Lower leg skin (tissue), 3 donors: ENCODE measurements at regions not wholly inside any gene's neighbourhood (a gene's known extent, or its start where the extent isn't known, plus 50 kb on each side); places are given as distances from the start of the nearest gene placed in this dataset.

Experiments used
- POLR2A ChIP-seq, 2 donors: fragments of 450-650 bp; IDR thresholded peaks; one replicate each; pipeline ENCODE4 v1.6.1; 2016 to 2017; ENCODE audit warnings: antibody characterized with exemption in 2 of 2, mild to moderate bottlenecking in 1 of 2, moderate library complexity in 1 of 2
- TF ChIP-seq, protein P1 (sequence below), 3 donors: fragments of 450-650 bp; IDR thresholded peaks; one replicate each; pipeline ENCODE4 v1.5.1; 2016; ENCODE audit warnings: antibody characterized with exemption in 3 of 3, mild to moderate bottlenecking in 3 of 3, moderate library complexity in 2 of 3

DNA sequence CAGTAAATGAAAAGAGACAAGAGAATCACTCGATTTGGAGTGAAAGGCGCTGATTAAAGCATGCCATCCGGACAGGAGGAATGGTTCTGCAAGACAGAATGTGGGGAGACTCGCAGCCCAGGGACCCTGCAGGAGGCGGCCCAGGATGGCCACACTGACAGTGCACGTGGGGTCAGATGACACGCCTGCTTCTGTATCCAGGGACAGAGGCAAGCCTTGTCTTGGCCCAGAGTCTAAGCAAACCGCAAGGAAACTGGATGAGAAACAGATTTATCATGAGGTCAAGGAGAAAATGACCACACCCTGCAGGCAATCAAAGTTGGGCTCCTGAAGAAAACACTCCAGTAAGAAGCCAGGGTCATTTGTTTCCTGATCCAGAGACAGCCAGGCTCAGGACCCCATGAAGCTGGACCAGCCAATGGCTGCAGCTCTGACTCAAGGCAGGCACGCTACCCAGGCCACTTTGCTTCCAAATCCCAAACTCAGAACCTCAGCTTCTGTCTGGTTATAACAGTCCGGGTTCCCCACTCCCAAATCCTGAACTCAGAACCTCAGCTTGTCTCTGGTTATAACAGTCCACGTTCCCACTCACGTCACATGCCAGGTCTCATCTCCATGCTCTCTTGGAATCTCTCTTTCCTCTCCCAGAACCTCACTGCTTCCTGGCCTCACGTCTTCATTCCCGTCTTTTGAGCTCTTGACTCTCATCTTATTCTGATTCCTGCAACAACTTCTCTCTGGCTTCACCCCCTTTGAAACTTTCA, 144.9 kb upstream of the THBS2 start:
- TF ChIP-seq, protein P1, sequence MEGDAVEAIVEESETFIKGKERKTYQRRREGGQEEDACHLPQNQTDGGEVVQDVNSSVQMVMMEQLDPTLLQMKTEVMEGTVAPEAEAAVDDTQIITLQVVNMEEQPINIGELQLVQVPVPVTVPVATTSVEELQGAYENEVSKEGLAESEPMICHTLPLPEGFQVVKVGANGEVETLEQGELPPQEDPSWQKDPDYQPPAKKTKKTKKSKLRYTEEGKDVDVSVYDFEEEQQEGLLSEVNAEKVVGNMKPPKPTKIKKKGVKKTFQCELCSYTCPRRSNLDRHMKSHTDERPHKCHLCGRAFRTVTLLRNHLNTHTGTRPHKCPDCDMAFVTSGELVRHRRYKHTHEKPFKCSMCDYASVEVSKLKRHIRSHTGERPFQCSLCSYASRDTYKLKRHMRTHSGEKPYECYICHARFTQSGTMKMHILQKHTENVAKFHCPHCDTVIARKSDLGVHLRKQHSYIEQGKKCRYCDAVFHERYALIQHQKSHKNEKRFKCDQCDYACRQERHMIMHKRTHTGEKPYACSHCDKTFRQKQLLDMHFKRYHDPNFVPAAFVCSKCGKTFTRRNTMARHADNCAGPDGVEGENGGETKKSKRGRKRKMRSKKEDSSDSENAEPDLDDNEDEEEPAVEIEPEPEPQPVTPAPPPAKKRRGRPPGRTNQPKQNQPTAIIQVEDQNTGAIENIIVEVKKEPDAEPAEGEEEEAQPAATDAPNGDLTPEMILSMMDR (IDR thresholded peaks at IDR 0.05), result no peak
- TF ChIP-seq POLR2A (IDR thresholded peaks at IDR 0.05), result no peak
